ENCODE measurements at regions not wholly inside any gene's neighbourhood (a gene's known extent, or its start where the extent isn't known, plus 50 kb on each side); places are given as distances from the start of the nearest gene placed in this dataset.

GRCh38 chr7:19463581-19463980 is 245.3 kb downstream of the POLR1F start:
- Histone ChIP-seq H3K36me3 (no peaks in the 10 kb centered on the region), H3F3A (ENCODE audit: low read depth) (no peaks in the 10 kb centered on the region), H3K79me2 (ENCODE audit: low read depth) (no peaks in the 10 kb centered on the region), H3K4me2 (no peak overlapping the region), H3K9me3 (ENCODE audit: low read depth) (no peaks in the 10 kb centered on the region), H3K4me3 (no peak overlapping the region), H4K20me1 (ENCODE audit: low read depth) (no peaks in the 10 kb centered on the region), H2AFZ (replicated peaks) (no peak overlapping the region), H3K4me1 (no peaks in the 10 kb centered on the region), H3K9ac (no peak overlapping the region), H3K27ac (no peak overlapping the region), H3K27me3 (no peaks in the 10 kb centered on the region)
- DNase-seq (ENCODE audit: low spot score): no peak
- Mint-ChIP-seq H3K4me3 (no peak overlapping the region), H3K36me3 (no peaks in the 10 kb centered on the region), H3K4me1 (no peaks in the 10 kb centered on the region), H3K9me3 (no peaks in the 10 kb centered on the region), H3K27me3 (ENCODE audit: insufficient read depth, low read depth) (no peaks in the 10 kb centered on the region), H3K27ac (no peak overlapping the region)
- TF ChIP-seq EZH2phosphoT487 (IDR thresholded peaks at IDR 0.05) (no peak), CTCF (IDR thresholded peaks at IDR 0.05) (no peak), EZH2 (IDR thresholded peaks at IDR 0.05) (no peak)

GRCh38 chr7:19455623-19456022 is 253.2 kb downstream of the POLR1F start:
- H3K4me2 ChIP-seq: no peak overlapping the region
- TF ChIP-seq EZH2phosphoT487 (IDR thresholded peaks at IDR 0.05): no peak
- no peak for TF ChIP-seq EZH2 (IDR thresholded peaks at IDR 0.05)
- TF ChIP-seq CTCF (IDR thresholded peaks at IDR 0.05): no peak

GRCh38 chr7:19448091-19448490 is 260.7 kb downstream of the POLR1F start:
- no peaks in the 10 kb centered on the region for H3K36me3 Mint-ChIP-seq
- peaks cover 2% of the 10 kb centered on the region for H3K27me3 Mint-ChIP-seq (ENCODE audit: insufficient read depth, low read depth)
- DNase-seq (ENCODE audit: low spot score): no peak
- H3K4me2 ChIP-seq: no peak overlapping the region
- H3K4me1 Mint-ChIP-seq: no peaks in the 10 kb centered on the region
- H3K4me3 Mint-ChIP-seq: no peak overlapping the region
- TF ChIP-seq EZH2phosphoT487 (IDR thresholded peaks at IDR 0.05) (no peak), EZH2 (IDR thresholded peaks at IDR 0.05) (no peak), CTCF (IDR thresholded peaks at IDR 0.05) (no peak)
- no peaks in the 10 kb centered on the region for H3F3A ChIP-seq (ENCODE audit: low read depth)
- H3K27ac ChIP-seq: no peak overlapping the region
- H3K9me3 ChIP-seq (ENCODE audit: low read depth): no peaks in the 10 kb centered on the region
- no peak overlapping the region for H2AFZ ChIP-seq (replicated peaks)
- no peaks in the 10 kb centered on the region for H4K20me1 ChIP-seq (ENCODE audit: low read depth)
- no peak overlapping the region for H3K27ac Mint-ChIP-seq
- H3K9me3 Mint-ChIP-seq: peaks cover 4% of the 10 kb centered on the region
- H3K36me3 ChIP-seq: no peaks in the 10 kb centered on the region
- no peaks in the 10 kb centered on the region for H3K79me2 ChIP-seq (ENCODE audit: low read depth)
- no peaks in the 10 kb centered on the region for H3K27me3 ChIP-seq
- no peak overlapping the region for H3K9ac ChIP-seq
- no peak overlapping the region for H3K4me3 ChIP-seq
- no peaks in the 10 kb centered on the region for H3K4me1 ChIP-seq

More at GRCh38 chr7:19455623-19456022, 253.2 kb downstream of the POLR1F start:
- H3K4me3 Mint-ChIP-seq: no peak overlapping the region
- no peak overlapping the region for H3K27ac Mint-ChIP-seq
- no peaks in the 10 kb centered on the region for H3K27me3 ChIP-seq
- no peaks in the 10 kb centered on the region for H3F3A ChIP-seq (ENCODE audit: low read depth)
- no peak overlapping the region for H3K4me3 ChIP-seq
- H3K4me1 Mint-ChIP-seq: peaks cover 8% of the 10 kb centered on the region
- no peaks in the 10 kb centered on the region for H3K36me3 Mint-ChIP-seq
- no peak overlapping the region for H3K9ac ChIP-seq
- no peak overlapping the region for H2AFZ ChIP-seq (replicated peaks)
- no peaks in the 10 kb centered on the region for H4K20me1 ChIP-seq (ENCODE audit: low read depth)
- peaks cover 7% of the 10 kb centered on the region for H3K4me1 ChIP-seq
- H3K9me3 Mint-ChIP-seq: peaks cover 7% of the 10 kb centered on the region
- DNase-seq (ENCODE audit: low spot score): peak; percentile 12
- H3K9me3 ChIP-seq (ENCODE audit: low read depth): no peaks in the 10 kb centered on the region
- H3K27me3 Mint-ChIP-seq (ENCODE audit: insufficient read depth, low read depth): no peaks in the 10 kb centered on the region
- H3K36me3 ChIP-seq: no peaks in the 10 kb centered on the region
- H3K79me2 ChIP-seq (ENCODE audit: low read depth): no peaks in the 10 kb centered on the region
- H3K27ac ChIP-seq: no peak overlapping the region
